GM21528 (cell line): ENCODE measurements at regions not wholly inside any gene's neighbourhood (a gene's known extent, or its start where the extent isn't known, plus 50 kb on each side); places are given as distances from the start of the nearest gene placed in this dataset.
A peak's percentile ranks its signal among the peaks of the same experiment; 100 is the strongest.

ENCODE experiments used
- ATAC-seq: cut with Tn5 transposase; IDR thresholded peaks from one replicate; pipeline ENCODE4 v1.9.1; 2021; ENCODE audit warnings: mild to moderate bottlenecking, moderate library complexity; ENCODE audit not compliant: unreplicated experiment, low FRiP score

- ATAC-seq, result no peak
Measured at GRCh38 chr12:98179151-98179550, 336.2 kb upstream of the TMPO start.

DNA sequence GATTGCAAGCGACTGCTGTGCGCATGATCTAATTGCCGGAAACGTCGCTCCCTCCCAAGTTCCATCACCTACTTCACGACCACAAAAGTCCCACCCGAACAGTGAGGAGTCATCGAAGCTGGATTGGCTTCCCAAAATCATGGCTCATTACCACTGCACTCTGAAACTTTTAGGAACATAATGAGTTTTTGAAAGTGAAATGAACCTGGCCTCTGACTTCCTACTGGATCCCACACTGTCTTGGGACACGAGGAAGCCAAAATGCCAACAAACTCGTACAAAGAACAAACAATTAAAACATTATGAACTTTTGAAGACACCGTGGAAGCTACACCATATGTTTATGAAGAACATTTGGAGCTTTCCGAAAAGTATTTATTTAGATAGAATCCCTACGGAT, 334.8 kb upstream of the TMPO start:
- ATAC-seq, result no peak

- no peak for ATAC-seq
Measured at GRCh38 chr12:98182821-98183220, 332.6 kb upstream of the TMPO start.

DNA sequence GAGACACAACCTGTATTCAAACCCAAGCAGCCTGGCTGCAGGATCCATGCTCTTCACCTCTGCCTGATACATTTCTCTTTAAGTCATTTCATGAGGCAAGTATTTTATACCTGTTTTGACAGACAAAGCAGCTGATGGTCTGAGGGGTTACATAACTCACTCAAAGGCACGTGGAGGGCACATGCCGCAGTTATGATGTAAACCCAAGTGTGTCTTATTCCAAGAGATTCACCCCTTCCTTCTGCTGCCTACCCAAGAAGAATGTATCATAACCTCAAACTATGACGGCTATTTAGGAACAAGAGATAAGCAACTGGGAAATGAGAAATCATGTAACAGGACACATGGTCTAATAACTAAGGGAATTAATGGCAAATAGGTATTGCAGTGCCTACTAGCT, 329.8 kb upstream of the TMPO start:
- ATAC-seq, result no peak

DNA sequence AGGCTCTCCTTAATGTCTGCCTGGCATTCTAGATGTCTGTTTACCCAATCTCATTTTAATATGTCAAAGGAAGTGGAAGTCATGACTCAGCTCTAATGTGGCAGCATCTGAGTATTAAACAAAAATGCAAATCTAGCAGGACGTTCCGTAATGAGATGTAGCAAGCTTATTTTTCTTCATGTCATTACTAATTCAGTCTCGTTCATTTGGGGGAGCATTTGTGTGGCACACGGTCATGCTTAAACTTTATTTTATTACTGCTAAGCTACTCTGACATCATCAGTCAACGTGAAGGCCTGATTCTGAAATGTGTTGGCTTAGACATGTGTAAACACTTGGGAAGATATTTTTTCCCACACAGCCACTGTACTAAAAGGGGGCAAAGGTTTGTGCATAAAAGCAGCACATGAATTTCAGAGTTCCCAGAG, 326.7 kb upstream of the TMPO start:
- no peak for ATAC-seq

DNA sequence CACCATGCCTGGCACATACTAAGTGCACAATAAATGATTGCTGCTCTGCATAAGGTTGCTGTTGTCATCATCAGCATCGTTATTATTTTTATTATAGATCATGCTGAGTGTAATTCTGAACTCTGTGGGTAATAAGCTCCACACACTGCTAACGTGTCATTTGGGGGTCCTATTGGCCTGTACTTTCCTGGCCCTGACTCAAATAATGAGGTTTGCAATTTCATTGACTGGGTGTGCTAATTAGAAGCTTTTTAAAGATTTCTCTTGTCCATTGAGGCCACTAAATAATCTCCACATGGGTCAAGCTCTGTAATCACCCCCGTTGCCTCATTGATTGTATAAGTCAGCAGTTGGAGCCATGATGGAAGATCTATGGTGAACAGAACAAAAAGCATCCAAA, 320.8 kb upstream of the TMPO start:
- no peak for ATAC-seq

GRCh38 chr12:98198261-98198982, 317.0 kb upstream of the TMPO start:
- ATAC-seq, result no peak

DNA sequence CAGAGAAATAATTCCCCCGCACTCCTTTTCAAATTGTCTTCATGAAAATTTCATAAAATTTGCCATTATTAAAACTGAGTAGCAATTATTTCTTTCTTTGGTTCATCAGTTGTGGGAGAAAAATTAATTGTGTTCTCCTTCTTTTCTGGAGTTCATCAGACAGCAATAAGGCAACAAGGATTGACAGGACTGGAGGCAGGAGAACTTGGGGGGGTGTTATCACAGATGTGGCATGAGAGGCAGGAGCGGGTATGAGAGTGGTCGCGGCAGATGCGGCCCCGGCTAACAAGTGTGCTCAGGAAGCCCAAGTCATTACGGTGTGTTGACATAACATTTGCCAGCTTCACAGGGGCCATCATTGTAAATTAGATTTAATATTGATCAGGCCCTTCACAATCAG, 306.6 kb upstream of the TMPO start:
- no peak for ATAC-seq

- ATAC-seq, result no peak
Measured at GRCh38 chr12:98211909-98212695, 303.3 kb upstream of the TMPO start.

DNA sequence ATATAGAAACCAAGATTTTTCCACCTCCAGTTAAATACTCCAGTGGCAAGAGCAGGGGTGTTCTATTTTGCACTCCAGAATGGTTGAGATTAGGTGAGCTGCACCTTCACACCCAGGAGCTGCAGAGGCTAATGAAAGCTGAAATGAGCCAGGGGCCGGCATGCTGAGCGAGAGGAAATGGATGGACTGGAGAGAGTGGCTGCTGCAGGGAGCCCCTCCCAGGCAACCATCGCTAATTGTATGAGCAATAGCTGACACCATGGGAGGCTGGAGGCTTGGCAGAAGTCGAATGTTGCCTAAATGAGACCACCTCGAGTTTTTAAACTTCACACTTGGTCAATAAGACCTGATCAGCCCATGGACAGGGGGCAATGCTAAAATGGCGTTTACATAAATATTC, 301.8 kb upstream of the TMPO start:
- no peak for ATAC-seq

DNA sequence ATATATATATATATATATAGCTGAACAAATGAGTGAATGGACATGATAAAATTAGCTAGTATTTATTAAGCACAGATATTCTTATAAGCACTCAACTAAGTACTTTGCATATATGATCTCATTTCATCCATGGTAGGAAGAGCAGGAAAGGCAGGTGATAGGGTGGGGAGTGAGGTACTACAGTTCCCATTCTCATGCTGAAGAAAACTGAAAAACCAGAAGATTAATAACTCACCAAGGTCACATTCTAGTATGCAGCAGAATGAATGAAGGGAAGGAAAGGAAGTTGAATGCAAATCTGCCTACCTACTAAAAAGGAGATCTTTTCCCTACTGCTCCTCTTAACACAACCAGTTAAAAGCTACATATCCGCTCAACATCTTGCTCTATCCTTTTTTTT, 298.1 kb upstream of the TMPO start:
- ATAC-seq, result no peak

- no peak for ATAC-seq
Measured at GRCh38 chr12:98220636-98221035, 294.8 kb upstream of the TMPO start.

DNA sequence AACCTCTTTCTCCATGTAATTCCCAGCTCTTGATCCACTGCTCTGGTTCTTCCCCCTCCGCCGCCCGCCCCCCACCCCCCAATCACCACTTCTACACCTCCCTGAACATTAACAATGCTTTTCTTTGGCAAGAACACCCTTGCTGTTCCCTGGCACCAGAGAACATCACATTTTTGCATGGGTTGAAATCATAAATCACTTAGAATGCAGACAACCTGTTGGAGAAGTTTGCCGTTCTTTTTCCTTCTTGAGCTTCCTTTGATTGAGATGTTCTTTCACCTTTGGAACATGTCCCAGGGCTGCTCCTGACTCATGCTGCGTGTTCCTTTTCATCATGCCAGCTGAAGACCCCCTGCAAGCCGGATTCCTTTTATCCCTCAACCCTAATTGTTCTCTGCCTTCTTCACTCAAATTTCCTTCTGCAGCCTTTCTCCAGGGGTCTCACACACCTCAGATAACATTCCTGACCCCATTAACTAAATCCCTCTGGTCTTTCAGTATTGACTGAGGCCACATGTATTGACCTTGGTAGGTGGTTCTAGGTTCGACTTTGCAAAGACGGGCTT, 294.1 kb upstream of the TMPO start:
- no peak for ATAC-seq

- no peak for ATAC-seq
Measured at GRCh38 chr12:98222135-98222534, 293.3 kb upstream of the TMPO start.

DNA sequence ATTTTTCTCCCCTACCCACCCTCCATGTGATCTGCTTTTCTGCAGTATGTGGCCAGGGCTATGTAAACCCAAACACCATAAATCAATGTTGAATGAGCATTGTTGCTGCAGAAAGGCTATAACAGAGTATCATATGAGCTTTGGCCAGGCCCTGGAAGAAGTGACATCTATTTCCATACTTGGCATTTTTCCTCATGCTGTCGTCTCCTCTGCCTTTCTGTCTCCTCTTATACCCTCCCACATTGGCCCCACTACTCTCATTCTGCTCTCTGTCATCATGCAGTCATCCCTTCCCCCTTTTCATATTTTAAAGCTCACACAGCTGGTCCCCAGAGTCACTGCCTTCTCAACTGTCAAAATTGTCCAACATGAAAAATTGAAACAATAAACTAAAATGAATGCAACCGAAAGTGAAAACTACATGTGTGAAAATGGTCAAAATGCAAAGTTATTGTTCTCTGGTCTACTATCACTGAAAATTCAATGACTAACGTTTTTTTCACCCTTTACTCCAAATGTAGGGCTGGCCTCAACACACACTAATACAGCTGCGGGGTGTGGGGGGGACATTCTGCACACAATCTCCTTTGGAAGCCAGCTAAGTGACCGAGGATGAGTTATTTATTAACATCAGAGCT, 290.7 kb upstream of the TMPO start:
- ATAC-seq, result peak; percentile 83

- no peak for ATAC-seq
Measured at GRCh38 chr12:98227162-98227561, 288.2 kb upstream of the TMPO start.

- ATAC-seq, result no peak
Measured at GRCh38 chr12:98228683-98229539, 286.5 kb upstream of the TMPO start.

DNA sequence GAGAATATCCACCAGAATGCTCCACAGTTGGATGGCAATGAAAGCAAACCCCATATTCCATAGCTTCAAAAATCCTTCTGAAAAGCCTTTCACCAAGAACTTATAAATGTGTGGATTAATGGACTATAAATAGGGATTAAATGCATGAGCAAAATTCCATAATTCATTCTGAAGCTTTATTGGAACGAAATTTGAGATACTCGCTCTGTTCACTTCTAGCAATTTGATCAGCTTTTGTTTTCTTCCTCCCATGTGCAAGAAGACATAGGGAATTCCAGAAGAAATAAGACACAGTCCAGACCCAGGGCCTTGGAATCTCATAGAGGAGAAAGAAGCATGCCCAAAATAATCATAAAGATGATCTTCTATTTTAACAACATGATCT, 285.9 kb upstream of the TMPO start:
- ATAC-seq, result no peak

DNA sequence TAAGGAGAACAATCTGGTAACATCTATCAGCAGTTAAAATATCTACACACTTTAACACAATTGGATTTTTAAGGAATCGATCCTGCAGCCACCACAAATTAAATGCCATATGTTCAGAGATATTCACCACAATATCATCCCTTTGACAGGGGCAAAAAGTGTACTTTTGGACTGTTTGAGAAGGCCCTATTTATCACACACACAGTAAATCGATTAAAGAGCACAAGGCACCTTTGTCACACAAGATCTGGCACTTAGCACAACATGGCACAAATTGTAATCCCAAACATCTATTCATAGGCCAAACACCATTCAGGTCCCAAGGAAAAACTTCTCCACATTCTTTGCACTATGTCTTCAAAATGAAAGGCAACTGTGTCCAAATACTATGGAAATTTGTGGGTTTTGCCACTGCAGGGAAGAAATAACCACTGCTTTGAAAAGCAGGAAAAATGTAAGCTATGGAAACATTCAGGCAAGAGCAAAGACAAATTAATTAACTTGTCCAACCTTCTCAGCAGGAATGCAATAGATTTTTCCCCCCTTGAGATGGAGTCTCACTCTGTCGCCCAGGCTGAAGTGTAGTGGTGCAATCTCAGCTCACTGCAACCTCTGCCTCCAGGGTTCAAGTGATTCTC, 282.5 kb upstream of the TMPO start:
- ATAC-seq, result no peak

GRCh38 chr12:98235301-98235700, 280.1 kb upstream of the TMPO start:
- no peak for ATAC-seq
